HG03139 (cell line): ENCODE measurements at regions not wholly inside any gene's neighbourhood (a gene's known extent, or its start where the extent isn't known, plus 50 kb on each side); places are given as distances from the start of the nearest gene placed in this dataset.
"Not testable (repeated sequence)": the region's sequence is repeated elsewhere in the genome, so short reads cannot be mapped to it uniquely, and the experiment has no call there.

Source experiments
- ATAC-seq: cut with Tn5 transposase; IDR thresholded peaks from one replicate; pipeline ENCODE4 v1.9.1; 2021; ENCODE audit not compliant: unreplicated experiment

- ATAC-seq = peak; percentile 85
These were observed 390.1 kb downstream of the ZFHX3 start for GRCh38 chr16:72657791-72658190.

- no peak for ATAC-seq
These were observed 390.8 kb downstream of the ZFHX3 start for GRCh38 chr16:72657164-72657563.

GRCh38 chr16:72654535-72654934 is 393.4 kb downstream of the ZFHX3 start:
- ATAC-seq = no peak

- no peak for ATAC-seq
These were observed 398.5 kb downstream of the ZFHX3 start for GRCh38 chr16:72649254-72649944.

DNA sequence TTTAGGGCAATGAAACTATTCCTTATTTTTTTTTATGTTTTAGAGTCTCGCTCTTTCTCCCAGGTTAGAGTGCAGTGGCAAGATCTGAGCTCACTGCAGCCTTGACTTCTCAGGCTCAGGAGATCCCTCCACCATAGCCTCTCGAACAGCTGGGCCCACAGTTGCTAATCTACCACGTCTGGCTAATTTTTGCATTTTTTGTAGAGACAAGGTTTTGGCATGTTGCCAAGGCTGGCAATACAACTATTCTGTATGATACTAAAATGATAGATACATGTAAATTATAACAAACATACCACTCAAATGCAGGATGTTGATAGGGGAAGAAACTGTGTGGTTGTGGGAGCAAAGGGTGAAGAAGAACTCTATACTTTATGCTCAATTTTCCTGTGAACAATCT is 401.3 kb downstream of the ZFHX3 start:
- ATAC-seq = no peak

DNA sequence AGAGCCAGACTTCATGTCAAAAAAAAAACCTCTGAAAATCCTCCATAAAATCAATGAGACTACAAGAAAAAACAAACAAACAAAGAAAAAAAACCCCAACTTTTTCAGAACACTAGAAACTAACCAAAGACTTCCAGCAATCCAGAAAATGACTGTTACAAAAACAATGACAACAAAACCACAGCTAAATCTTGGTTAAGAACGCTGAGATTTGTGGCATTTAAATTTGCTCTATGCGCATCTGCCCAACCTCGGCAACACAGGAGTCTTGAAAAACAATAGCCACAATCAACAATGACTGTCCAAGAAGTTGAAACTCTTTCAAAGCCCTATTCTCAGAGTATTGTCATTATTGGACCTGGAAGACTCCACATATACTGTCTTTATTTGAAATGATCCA is 402.4 kb downstream of the ZFHX3 start:
- no peak for ATAC-seq

DNA sequence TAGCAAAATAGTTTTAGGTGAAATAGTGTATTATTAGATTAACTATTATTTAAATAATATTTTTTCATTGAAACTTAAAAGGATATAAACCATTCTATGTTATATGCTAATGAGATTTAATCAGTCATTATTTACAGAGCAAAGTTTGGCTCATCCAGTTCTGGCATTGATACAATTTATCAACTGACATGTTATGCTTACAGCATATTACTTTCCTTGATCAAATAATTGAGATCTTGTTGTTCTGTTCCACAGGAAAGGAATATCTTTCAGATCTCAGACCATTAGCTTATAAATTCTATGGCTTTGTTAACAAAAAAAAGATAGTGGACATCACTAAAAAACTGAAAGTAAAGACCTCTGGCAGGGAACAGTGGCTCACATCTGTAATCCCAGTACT is 403.0 kb downstream of the ZFHX3 start:
- ATAC-seq = no peak

GRCh38 chr16:72639494-72639893 is 408.4 kb downstream of the ZFHX3 start:
- no peak for ATAC-seq

DNA sequence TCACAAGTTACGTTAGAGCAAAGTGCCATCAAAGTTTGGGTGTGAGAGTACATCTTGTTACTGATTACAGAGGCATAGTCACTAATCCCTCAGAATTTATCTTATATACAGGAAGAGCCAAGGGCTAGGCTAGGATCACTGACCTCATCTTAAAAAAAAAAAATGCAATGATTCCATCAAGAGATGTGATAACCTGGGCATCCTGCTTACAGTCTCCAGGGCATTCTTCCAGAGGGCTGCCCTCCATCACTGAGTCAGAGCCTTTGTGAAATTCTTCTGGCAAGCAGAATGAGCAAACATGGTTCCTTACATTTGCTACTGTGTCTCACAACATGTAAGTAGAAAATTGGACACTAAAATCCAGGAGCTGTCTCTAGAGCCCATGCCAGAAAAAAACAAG is 410.6 kb downstream of the ZFHX3 start:
- ATAC-seq = no peak

GRCh38 chr16:72635694-72636093 is 412.2 kb downstream of the ZFHX3 start:
- no peak for ATAC-seq

GRCh38 chr16:72635104-72635503 is 412.8 kb downstream of the ZFHX3 start:
- no peak for ATAC-seq

- ATAC-seq = not testable (repeated sequence)
These were observed 420.6 kb downstream of the ZFHX3 start for GRCh38 chr16:72627182-72627896.

GRCh38 chr16:72626623-72627022 is 421.3 kb downstream of the ZFHX3 start:
- no peak for ATAC-seq

GRCh38 chr16:72621651-72622050 is 426.3 kb downstream of the ZFHX3 start:
- ATAC-seq = no peak

GRCh38 chr16:72620853-72621252 is 427.1 kb downstream of the ZFHX3 start:
- no peak for ATAC-seq

GRCh38 chr16:72620348-72620747 is 427.6 kb downstream of the ZFHX3 start:
- no peak for ATAC-seq

DNA sequence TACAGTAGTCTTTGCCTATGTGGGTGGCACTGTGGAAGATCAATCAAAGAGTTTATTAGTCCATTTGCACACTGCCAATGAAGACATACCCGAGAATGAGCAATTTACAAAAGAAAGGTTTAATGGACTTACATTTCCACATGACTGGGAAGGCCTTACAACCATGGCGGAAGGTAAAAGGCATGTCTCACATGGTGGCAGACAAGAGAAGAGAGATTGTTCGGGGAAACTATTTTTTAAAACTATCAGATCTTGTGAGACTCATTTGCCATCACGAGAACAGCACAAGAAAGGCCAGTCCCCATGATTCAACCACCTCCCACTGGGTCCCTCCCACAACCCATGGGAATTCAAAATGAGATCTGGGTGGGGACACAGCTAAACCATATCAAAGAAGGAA is 432.1 kb downstream of the ZFHX3 start:
- no peak for ATAC-seq

DNA sequence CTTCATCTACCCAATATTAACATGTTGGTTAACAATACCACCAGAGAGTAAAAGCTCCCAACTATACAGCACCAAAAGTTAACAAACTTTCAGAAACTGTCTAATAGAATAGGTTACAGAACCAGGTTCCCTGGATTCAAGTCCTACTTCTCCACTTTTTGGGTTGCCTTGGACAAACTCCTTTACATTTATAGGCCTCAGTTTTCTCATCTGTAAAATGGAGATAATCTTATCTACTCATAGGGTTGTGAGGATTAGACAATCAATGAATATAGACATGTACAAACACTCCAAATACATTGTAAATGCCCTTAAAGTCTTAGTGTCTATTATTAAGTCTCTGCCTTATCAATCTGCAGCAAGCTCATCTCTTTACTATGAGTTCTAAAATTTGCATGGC is 435.2 kb downstream of the ZFHX3 start:
- no peak for ATAC-seq

DNA sequence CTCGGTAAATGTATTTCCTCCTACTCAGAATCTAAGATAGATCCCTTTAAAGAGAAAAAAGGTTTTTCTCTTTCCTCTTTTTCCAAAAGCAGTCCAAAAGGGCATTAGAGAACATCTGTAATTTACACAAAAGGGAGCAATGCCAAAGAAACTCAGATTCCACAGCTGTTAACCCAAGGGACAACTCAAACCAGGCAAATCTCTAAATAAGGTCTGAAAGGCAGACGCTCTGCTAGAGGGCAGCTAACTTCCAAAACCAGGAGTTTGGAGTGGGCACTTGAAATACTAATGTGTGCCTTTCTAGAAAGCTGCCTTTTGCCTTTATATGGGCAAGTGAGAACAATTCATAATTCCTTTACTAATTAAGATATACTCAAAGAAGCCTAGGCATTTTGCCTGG is 435.7 kb downstream of the ZFHX3 start:
- ATAC-seq = no peak

- ATAC-seq = no peak
These were observed 438.0 kb upstream of the PMFBP1 start for GRCh38 chr16:72609933-72610332.

- ATAC-seq = no peak
These were observed 437.1 kb upstream of the PMFBP1 start for GRCh38 chr16:72609066-72609465.

DNA sequence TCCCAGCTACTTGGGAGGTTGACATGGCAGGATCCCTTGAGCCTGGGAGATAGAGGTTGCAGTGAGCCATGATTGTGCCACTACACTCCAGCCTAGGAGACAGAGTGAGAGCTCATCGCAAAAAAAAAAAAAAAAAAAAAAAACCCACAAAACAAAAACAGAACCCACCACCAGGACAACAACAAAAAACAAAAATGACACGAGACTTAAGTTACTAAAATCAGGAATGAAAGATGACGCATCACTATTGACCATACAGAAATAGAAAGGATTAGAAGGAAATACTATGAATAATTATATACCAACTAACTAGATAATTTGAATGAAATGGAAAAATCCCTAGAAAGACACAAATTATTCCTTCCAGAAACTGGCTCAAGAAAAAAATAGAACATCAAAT is 432.4 kb upstream of the PMFBP1 start:
- no peak for ATAC-seq

GRCh38 chr16:72602499-72602898 is 430.5 kb upstream of the PMFBP1 start:
- no peak for ATAC-seq
